NCI-H226 (cell line): ENCODE measurements at regions not wholly inside any gene's neighbourhood (a gene's known extent, or its start where the extent isn't known, plus 50 kb on each side); places are given as distances from the start of the nearest gene placed in this dataset.
"Not testable (repeated sequence)": the region's sequence is repeated elsewhere in the genome, so short reads cannot be mapped to it uniquely, and the experiment has no call there.

Source experiments
- DNase-seq: peaks from one replicate; pipeline ENCODE4 v3.0.0-alpha.2; 2015

GRCh38 chr6:165167311-165167710 is 142.1 kb downstream of the C6orf118 start:
- no peak for DNase-seq

DNA sequence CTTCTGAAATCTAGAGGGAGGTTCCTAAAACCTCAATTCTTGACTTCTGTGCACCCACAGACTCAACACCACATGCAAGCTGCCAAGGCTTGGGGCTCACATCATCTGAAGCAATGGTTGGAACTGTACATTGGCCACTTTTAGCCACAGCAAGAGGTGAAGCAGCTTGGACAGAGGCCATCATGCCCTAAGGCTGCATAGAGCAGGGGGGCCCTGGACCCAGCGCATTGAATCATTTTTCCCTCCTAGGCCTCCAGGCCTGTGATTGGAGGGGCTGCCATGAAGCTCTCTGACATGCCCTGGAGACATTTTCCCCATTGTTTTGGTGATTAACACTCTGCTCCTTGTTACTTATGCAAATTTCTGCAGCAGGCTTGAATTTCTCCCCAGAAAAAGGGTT is 145.9 kb downstream of the C6orf118 start:
- DNase-seq: no peak

- no peak for DNase-seq
Observed at GRCh38 chr6:165159460-165159859, 149.9 kb downstream of the C6orf118 start.

GRCh38 chr6:165146456-165146855 is 162.9 kb downstream of the C6orf118 start:
- DNase-seq: no peak

- no peak for DNase-seq
Observed at GRCh38 chr6:165135889-165136288, 173.5 kb downstream of the C6orf118 start.

- DNase-seq: no peak
Observed at GRCh38 chr6:165129086-165129485, 180.3 kb downstream of the C6orf118 start.

DNA sequence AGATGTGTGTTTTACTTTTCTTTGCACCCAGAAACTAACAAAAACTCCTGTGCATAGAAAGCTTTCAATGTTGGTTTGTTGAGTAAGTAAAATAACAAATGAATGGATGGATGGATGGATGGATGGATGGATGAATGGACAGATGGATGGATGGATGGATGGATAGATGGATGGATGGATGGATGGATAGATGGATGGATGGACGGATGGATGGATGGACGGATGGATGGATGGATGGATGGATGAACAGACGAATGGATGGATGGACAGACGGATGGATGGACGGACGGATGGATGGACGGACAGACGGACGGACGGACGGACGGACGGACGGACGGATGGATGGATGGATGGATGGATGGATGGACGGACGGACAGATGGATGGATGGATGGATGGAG is 181.7 kb downstream of the C6orf118 start:
- DNase-seq: not testable (repeated sequence)

- DNase-seq: not testable (repeated sequence)
Observed at GRCh38 chr6:165124681-165125080, 184.7 kb downstream of the C6orf118 start.

DNA sequence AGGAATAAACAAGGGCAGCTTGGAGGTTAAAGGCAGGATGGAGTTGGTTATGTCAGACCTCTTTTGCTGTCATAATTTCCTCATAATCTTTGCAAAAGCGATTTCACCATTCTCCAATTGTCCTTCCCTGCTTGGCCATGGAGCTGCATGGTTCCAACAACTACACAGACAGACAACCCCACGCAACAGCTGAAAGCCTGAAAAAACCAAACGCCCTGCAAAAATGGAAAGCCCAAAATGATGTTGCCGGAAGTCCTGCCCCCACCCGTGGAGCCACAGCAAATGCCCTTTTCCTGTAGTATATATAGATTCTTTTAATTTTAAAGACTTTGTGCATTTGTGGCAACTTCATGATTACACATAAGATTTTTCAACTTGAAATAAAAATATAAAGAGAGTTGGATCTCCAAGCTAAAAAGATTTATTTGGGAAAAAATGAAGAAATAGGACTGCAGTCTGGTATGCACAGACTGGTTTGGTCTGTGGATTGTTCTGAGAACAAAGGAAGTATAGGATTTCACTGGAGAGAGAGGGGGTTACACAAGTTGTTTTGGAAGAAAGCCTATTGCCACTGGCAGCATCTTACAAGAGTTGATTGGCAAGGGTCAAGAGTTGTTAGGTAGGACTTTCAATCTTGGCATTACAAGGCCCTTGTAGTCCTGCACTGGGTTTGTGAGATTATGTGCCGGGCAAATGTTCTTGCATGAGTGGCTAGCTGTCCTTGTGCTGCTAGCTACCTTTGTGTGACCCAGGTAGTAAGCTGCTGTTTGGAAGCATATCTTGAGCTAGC is 190.0 kb downstream of the C6orf118 start:
- DNase-seq: no peak

DNA sequence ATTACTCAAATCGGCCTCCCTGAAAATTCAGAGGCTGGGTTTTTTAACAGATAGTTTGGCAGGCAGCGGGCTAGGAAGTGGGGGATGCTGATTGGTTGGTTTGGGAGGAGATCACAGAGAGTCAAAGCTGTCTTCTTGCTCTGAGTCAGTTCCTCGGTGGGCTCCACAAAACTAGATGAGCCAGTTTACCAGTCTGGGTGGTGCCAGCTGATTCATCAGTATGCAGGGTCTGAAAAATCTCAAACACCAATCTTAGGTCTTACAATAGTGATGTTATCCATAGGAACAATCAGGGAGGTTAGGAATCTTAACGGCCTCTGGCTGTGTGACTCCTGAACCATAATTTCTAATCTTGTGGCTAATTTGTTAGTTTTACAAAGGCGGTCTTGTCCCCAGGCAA is 190.7 kb downstream of the C6orf118 start:
- no peak for DNase-seq

GRCh38 chr6:165117806-165118205 is 191.6 kb downstream of the C6orf118 start:
- DNase-seq: no peak

GRCh38 chr6:165117121-165117520 is 192.3 kb downstream of the C6orf118 start:
- no peak for DNase-seq

- no peak for DNase-seq
Observed at GRCh38 chr6:165110860-165111259, 198.5 kb downstream of the C6orf118 start.

GRCh38 chr6:165109011-165109410 is 200.4 kb downstream of the C6orf118 start:
- DNase-seq: no peak

- no peak for DNase-seq
Observed at GRCh38 chr6:165106261-165106660, 203.1 kb downstream of the C6orf118 start.

DNA sequence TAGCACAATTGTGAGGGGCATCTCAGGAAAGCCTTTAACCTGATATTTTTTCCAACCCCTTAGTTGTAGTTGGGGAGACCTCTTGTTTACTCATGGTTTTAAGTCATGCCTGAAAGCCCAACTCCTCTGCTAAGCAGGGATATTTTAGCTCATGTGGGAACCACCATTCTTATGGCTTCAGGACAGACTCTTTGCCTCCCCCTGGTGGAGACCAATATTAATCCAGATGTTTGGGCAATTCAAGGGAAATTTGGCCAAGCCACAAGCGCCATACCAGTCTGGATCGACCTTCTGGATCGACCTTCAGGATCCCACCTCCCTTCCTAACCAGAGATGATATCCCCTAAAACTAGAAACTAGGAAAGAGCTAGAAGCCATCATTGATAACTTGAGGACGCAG is 211.2 kb downstream of the C6orf118 start:
- DNase-seq: no peak

GRCh38 chr6:165096868-165097267 is 212.5 kb downstream of the C6orf118 start:
- no peak for DNase-seq

DNA sequence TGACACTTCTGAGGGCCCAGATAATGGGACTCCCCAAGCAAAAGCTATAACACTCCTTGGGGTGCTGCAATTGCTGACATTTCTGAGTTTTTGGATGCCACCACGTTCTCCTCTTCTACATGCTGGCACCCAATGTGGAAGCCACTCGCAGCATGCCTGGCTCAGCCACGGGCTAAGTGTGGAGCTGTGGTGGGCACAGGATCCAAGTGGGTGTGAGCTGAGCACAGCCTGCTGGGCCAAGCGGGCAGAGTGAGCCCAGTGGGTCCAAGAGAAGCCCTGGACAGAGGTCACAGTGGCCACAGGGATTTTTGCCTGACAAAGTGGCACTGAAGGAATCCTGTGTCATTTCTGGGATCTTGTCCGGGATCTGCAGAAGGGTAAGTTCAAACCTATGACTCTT is 213.2 kb downstream of the C6orf118 start:
- no peak for DNase-seq

GRCh38 chr6:165092881-165093595 is 216.4 kb downstream of the C6orf118 start:
- no peak for DNase-seq

DNA sequence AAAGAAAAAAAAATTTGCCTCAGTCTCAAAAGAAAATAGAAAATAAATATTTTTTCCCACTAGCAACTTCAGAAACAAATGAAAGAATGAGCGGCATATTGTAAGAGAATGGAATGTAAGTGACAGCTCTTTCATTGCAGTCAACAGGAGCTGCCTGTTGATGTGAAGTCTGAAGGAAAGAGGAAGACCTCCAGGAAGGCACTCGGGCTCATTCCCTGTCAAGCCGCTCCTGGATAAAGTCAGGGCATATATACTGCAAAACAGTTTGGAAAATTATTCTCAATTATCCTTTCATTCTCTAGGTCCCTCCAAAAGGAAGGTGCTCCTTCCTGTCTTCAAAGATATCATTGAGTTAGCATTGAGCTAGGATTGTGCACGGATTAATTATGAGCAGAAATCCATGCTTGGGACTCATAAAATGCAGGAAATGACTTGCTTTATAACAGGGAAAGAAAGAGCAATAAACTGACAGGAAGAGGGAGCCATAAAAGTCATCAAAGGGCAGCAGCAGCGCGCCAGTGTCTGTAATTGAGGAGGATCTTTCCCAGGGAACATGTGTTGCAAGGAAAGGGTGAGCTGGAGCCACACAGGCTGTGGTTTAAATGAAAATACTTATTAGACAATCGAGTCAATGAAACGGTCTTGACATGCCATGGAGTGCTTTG is 218.2 kb downstream of the C6orf118 start:
- DNase-seq: no peak

- no peak for DNase-seq
Observed at GRCh38 chr6:165090242-165090641, 219.2 kb downstream of the C6orf118 start.

DNA sequence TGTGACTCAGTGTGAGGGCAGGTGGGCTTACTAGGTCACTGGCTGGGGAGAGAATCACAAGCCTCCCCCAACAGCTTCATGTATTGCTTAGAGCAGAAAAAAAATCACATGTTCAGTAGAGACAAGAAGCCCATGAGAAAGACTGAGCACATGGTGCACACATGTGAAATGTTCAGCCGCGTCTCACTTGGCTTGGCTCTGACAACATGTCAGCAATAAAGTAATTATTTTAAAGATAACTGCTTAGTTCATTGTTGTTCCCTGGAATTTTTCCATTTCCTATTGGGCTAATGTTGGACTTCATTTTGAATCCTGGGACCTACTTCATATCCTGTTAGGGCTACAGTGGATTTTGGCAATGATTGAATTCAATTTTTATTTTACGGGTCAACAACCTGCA is 222.6 kb downstream of the C6orf118 start:
- DNase-seq: no peak

- no peak for DNase-seq
Observed at GRCh38 chr6:165082636-165083035, 226.8 kb downstream of the C6orf118 start.
